ENCODE measurements at regions not wholly inside any gene's neighbourhood (a gene's known extent, or its start where the extent isn't known, plus 50 kb on each side); places are given as distances from the start of the nearest gene placed in this dataset.

- no peaks in the 10 kb centered on the region for H3K4me1 ChIP-seq (ENCODE audit: control insufficient read depth, insufficient read depth, low read length)
- no peaks in the 10 kb centered on the region for H3K36me3 ChIP-seq (ENCODE audit: control insufficient read depth in 2 of 2, insufficient read depth in 1 of 2, low read length in 2 of 2)
- TF ChIP-seq, protein P1, sequence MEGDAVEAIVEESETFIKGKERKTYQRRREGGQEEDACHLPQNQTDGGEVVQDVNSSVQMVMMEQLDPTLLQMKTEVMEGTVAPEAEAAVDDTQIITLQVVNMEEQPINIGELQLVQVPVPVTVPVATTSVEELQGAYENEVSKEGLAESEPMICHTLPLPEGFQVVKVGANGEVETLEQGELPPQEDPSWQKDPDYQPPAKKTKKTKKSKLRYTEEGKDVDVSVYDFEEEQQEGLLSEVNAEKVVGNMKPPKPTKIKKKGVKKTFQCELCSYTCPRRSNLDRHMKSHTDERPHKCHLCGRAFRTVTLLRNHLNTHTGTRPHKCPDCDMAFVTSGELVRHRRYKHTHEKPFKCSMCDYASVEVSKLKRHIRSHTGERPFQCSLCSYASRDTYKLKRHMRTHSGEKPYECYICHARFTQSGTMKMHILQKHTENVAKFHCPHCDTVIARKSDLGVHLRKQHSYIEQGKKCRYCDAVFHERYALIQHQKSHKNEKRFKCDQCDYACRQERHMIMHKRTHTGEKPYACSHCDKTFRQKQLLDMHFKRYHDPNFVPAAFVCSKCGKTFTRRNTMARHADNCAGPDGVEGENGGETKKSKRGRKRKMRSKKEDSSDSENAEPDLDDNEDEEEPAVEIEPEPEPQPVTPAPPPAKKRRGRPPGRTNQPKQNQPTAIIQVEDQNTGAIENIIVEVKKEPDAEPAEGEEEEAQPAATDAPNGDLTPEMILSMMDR (tag by site-specific recombination; IDR thresholded peaks at IDR 0.05) = no peak
- TF ChIP-seq GLIS1 (tag by site-specific recombination; IDR thresholded peaks at IDR 0.05) (no peak), ZNF146 (tag by site-specific recombination; IDR thresholded peaks at IDR 0.05) (no peak), ZFP3 (tag by site-specific recombination; IDR thresholded peaks at IDR 0.05; ENCODE audit: low read depth) (no peak), ZNF426 (tag by site-specific recombination; IDR thresholded peaks at IDR 0.05) (no peak), ZNF221 (tag by site-specific recombination; IDR thresholded peaks at IDR 0.05; ENCODE audit: borderline replicate concordance) (no peak), ZNF639 (tag by site-specific recombination; IDR thresholded peaks at IDR 0.05) (no peak), ZFP41 (tag by site-specific recombination; IDR thresholded peaks at IDR 0.05; ENCODE audit: borderline replicate concordance) (no peak), SP3 (tag by site-specific recombination; IDR thresholded peaks at IDR 0.05) (no peak), MYNN (tag by site-specific recombination; IDR thresholded peaks at IDR 0.05; ENCODE audit: borderline replicate concordance) (no peak), ZNF274 (IDR thresholded peaks at IDR 0.05; ENCODE audit: low read length) (no peak), ZNF274 (tag by site-specific recombination; IDR thresholded peaks at IDR 0.05; ENCODE audit: borderline replicate concordance) (no peak), ZNF626 (tag by site-specific recombination; IDR thresholded peaks at IDR 0.05) (no peak), ZNF239 (tag by site-specific recombination; IDR thresholded peaks at IDR 0.05) (no peak), ZNF768 (tag by site-specific recombination; IDR thresholded peaks at IDR 0.05) (no peak), ZNF488 (tag by site-specific recombination; IDR thresholded peaks at IDR 0.05) (no peak), KLF8 (tag by site-specific recombination; IDR thresholded peaks at IDR 0.05) (no peak), ZNF610 (tag by site-specific recombination; IDR thresholded peaks at IDR 0.05; ENCODE audit: borderline replicate concordance) (no peak), ZNF791 (tag by site-specific recombination; IDR thresholded peaks at IDR 0.05) (no peak), ZBTB48 (tag by site-specific recombination; IDR thresholded peaks at IDR 0.05) (no peak)
- TF ChIP-seq, protein P2, sequence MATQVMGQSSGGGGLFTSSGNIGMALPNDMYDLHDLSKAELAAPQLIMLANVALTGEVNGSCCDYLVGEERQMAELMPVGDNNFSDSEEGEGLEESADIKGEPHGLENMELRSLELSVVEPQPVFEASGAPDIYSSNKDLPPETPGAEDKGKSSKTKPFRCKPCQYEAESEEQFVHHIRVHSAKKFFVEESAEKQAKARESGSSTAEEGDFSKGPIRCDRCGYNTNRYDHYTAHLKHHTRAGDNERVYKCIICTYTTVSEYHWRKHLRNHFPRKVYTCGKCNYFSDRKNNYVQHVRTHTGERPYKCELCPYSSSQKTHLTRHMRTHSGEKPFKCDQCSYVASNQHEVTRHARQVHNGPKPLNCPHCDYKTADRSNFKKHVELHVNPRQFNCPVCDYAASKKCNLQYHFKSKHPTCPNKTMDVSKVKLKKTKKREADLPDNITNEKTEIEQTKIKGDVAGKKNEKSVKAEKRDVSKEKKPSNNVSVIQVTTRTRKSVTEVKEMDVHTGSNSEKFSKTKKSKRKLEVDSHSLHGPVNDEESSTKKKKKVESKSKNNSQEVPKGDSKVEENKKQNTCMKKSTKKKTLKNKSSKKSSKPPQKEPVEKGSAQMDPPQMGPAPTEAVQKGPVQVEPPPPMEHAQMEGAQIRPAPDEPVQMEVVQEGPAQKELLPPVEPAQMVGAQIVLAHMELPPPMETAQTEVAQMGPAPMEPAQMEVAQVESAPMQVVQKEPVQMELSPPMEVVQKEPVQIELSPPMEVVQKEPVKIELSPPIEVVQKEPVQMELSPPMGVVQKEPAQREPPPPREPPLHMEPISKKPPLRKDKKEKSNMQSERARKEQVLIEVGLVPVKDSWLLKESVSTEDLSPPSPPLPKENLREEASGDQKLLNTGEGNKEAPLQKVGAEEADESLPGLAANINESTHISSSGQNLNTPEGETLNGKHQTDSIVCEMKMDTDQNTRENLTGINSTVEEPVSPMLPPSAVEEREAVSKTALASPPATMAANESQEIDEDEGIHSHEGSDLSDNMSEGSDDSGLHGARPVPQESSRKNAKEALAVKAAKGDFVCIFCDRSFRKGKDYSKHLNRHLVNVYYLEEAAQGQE (tag by site-specific recombination; IDR thresholded peaks at IDR 0.05) = no peak
- no peak overlapping the region for H3K4me3 ChIP-seq (ENCODE audit: low read depth, low read length)
- H3K27ac ChIP-seq (ENCODE audit: extremely low read depth, low read depth, low read length) = no peak overlapping the region
- CTCF ChIA-PET = interaction anchor here (0.5 to 0.8 kb wide), 3 partner anchors 34 to 395 kb away, joined by 3 to 4 read pairs (median 3); no protein-coding TSS in a partner anchor
- POLR2A ChIA-PET = no interaction called here
- no peaks in the 10 kb centered on the region for H3K9me3 ChIP-seq (ENCODE audit: control insufficient read depth, insufficient read depth, low read depth, low read length)
Observed at GRCh38 chr6:159529934-159530333, 163.1 kb downstream of the SOD2 start.

Data from HEK293 (cell line).